Activated naive CD8-positive, alpha-beta T cell treated with anti-CD3 and anti-CD28 coated beads, Interleukin-2, amount 50 U/mL, for 24 hours (primary cell): ENCODE measurements at regions not wholly inside any gene's neighbourhood (a gene's known extent, or its start where the extent isn't known, plus 50 kb on each side); places are given as distances from the start of the nearest gene placed in this dataset.

Experiments
- ATAC-seq: fragments of 150-1000 bp; cut with Tn5 transposase; one replicate; pipeline ENCODE4 v1.10.0; 2021
- DNase-seq: peaks from one replicate; pipeline ENCODE4 v3.0.0; 2021
- H3K27ac Mint-ChIP-seq: one replicate; pipeline ENCODE4 v1.8.0; 2021; ENCODE audit warnings: mild to moderate bottlenecking, mixed read lengths
- H3K27me3 Mint-ChIP-seq: one replicate; pipeline ENCODE4 v1.8.0; 2021; ENCODE audit warnings: mixed read lengths
- H3K36me3 Mint-ChIP-seq: one replicate; pipeline ENCODE4 v1.8.0; 2021; ENCODE audit warnings: low read depth, mixed read lengths
- H3K4me1 Mint-ChIP-seq: one replicate; pipeline ENCODE4 v1.8.0; 2021; ENCODE audit warnings: mixed read lengths
- H3K4me3 Mint-ChIP-seq: one replicate; pipeline ENCODE4 v1.8.0; 2021; ENCODE audit warnings: mild to moderate bottlenecking, moderate library complexity, mixed read lengths
- H3K9me3 Mint-ChIP-seq: one replicate; pipeline ENCODE4 v1.8.0; 2021; ENCODE audit warnings: mixed read lengths

- no peak for DNase-seq
- Mint-ChIP-seq H3K9me3 (no peaks in the 10 kb centered on the region), H3K4me3 (no peak overlapping the region), H3K4me1 (peaks cover 38% of the 10 kb centered on the region), H3K27ac (no peak overlapping the region), H3K36me3 (no peaks in the 10 kb centered on the region), H3K27me3 (no peaks in the 10 kb centered on the region)
- no peak for ATAC-seq
Observed at GRCh38 chr1:228935198-228935663, 200.0 kb downstream of the RHOU start.

- ATAC-seq = no peak
- DNase-seq = peak; percentile 7
- no peak overlapping the region for H3K27ac Mint-ChIP-seq
- H3K36me3 Mint-ChIP-seq = no peaks in the 10 kb centered on the region
- H3K27me3 Mint-ChIP-seq = no peaks in the 10 kb centered on the region
- no peak overlapping the region for H3K4me3 Mint-ChIP-seq
- H3K9me3 Mint-ChIP-seq = no peaks in the 10 kb centered on the region
- H3K4me1 Mint-ChIP-seq = peaks cover 38% of the 10 kb centered on the region
Observed at GRCh38 chr1:228935855-228936727, 200.8 kb downstream of the RHOU start.

- no peak for DNase-seq
- Mint-ChIP-seq H3K27ac (no peak overlapping the region), H3K4me1 (peaks cover 38% of the 10 kb centered on the region), H3K9me3 (no peaks in the 10 kb centered on the region), H3K27me3 (no peaks in the 10 kb centered on the region), H3K36me3 (no peaks in the 10 kb centered on the region), H3K4me3 (no peak overlapping the region)
- ATAC-seq = no peak
Observed at GRCh38 chr1:228936881-228937280, 201.6 kb downstream of the RHOU start.

- Mint-ChIP-seq H3K27ac (no peak overlapping the region), H3K9me3 (no peaks in the 10 kb centered on the region), H3K36me3 (no peaks in the 10 kb centered on the region), H3K4me3 (no peak overlapping the region), H3K4me1 (peaks cover 38% of the 10 kb centered on the region), H3K27me3 (no peaks in the 10 kb centered on the region)
- ATAC-seq (no peak), DNase-seq (no peak)
Observed at GRCh38 chr1:228937351-228937750, 202.1 kb downstream of the RHOU start.

- Mint-ChIP-seq H3K27ac (peak overlapping the region; percentile 35), H3K4me3 (no peak overlapping the region), H3K36me3 (no peaks in the 10 kb centered on the region), H3K4me1 (peaks cover 38% of the 10 kb centered on the region), H3K9me3 (no peaks in the 10 kb centered on the region), H3K27me3 (no peaks in the 10 kb centered on the region)
- peak; percentile 42 for ATAC-seq
- DNase-seq = no peak
Observed at GRCh38 chr1:228937851-228938536, 202.7 kb downstream of the RHOU start.

- H3K4me1 Mint-ChIP-seq = peaks cover 38% of the 10 kb centered on the region
- no peak overlapping the region for H3K4me3 Mint-ChIP-seq
- H3K9me3 Mint-ChIP-seq = no peaks in the 10 kb centered on the region
- H3K27me3 Mint-ChIP-seq = no peaks in the 10 kb centered on the region
- DNase-seq = peak; percentile 6
- peak; percentile 57 for ATAC-seq
- no peaks in the 10 kb centered on the region for H3K36me3 Mint-ChIP-seq
- peak overlapping the region; percentile 35 for H3K27ac Mint-ChIP-seq
Observed at GRCh38 chr1:228938537-228938901, 203.2 kb downstream of the RHOU start.

- Mint-ChIP-seq H3K9me3 (no peaks in the 10 kb centered on the region), H3K27me3 (no peaks in the 10 kb centered on the region), H3K4me1 (peaks cover 38% of the 10 kb centered on the region), H3K36me3 (no peaks in the 10 kb centered on the region), H3K27ac (no peak overlapping the region), H3K4me3 (no peak overlapping the region)
- DNase-seq (no peak), ATAC-seq (no peak)
Observed at GRCh38 chr1:228939001-228939691, 203.9 kb downstream of the RHOU start.

- Mint-ChIP-seq H3K4me3 (no peak overlapping the region), H3K4me1 (peaks cover 38% of the 10 kb centered on the region), H3K27me3 (no peaks in the 10 kb centered on the region), H3K27ac (no peak overlapping the region), H3K36me3 (no peaks in the 10 kb centered on the region), H3K9me3 (no peaks in the 10 kb centered on the region)
- DNase-seq (no peak), ATAC-seq (no peak)
Observed at GRCh38 chr1:228939881-228940392, 204.7 kb downstream of the RHOU start.

GRCh38 chr1:228940526-228940925, 205.2 kb downstream of the RHOU start:
- Mint-ChIP-seq H3K4me3 (no peak overlapping the region), H3K27me3 (no peaks in the 10 kb centered on the region), H3K27ac (no peak overlapping the region), H3K36me3 (no peaks in the 10 kb centered on the region), H3K4me1 (peaks cover 38% of the 10 kb centered on the region), H3K9me3 (no peaks in the 10 kb centered on the region)
- ATAC-seq = no peak
- DNase-seq = no peak

GRCh38 chr1:228940926-228941325, 205.6 kb downstream of the RHOU start:
- Mint-ChIP-seq H3K27ac (no peak overlapping the region), H3K27me3 (no peaks in the 10 kb centered on the region), H3K9me3 (no peaks in the 10 kb centered on the region), H3K36me3 (no peaks in the 10 kb centered on the region), H3K4me3 (no peak overlapping the region), H3K4me1 (peaks cover 34% of the 10 kb centered on the region)
- ATAC-seq = no peak
- DNase-seq = no peak

- Mint-ChIP-seq H3K27ac (no peak overlapping the region), H3K4me1 (peaks cover 27% of the 10 kb centered on the region), H3K36me3 (no peaks in the 10 kb centered on the region), H3K4me3 (no peak overlapping the region), H3K27me3 (no peaks in the 10 kb centered on the region), H3K9me3 (no peaks in the 10 kb centered on the region)
- DNase-seq (no peak), ATAC-seq (no peak)
Observed at GRCh38 chr1:228941666-228942065, 206.4 kb downstream of the RHOU start.

GRCh38 chr1:228943436-228943835, 208.2 kb downstream of the RHOU start:
- H3K9me3 Mint-ChIP-seq = no peaks in the 10 kb centered on the region
- H3K4me1 Mint-ChIP-seq = peaks cover 9% of the 10 kb centered on the region
- H3K27ac Mint-ChIP-seq = no peak overlapping the region
- H3K4me3 Mint-ChIP-seq = no peak overlapping the region
- ATAC-seq (no peak), DNase-seq (no peak)
- H3K36me3 Mint-ChIP-seq = no peaks in the 10 kb centered on the region
- no peaks in the 10 kb centered on the region for H3K27me3 Mint-ChIP-seq

- ATAC-seq (no peak), DNase-seq (no peak)
- Mint-ChIP-seq H3K27me3 (no peaks in the 10 kb centered on the region), H3K4me3 (no peak overlapping the region), H3K9me3 (no peaks in the 10 kb centered on the region), H3K4me1 (peaks cover 1% of the 10 kb centered on the region), H3K36me3 (no peaks in the 10 kb centered on the region), H3K27ac (no peak overlapping the region)
Observed at GRCh38 chr1:228944296-228944695, 209.0 kb downstream of the RHOU start.

- H3K4me1 Mint-ChIP-seq = no peaks in the 10 kb centered on the region
- ATAC-seq = no peak
- no peak for DNase-seq
- H3K27me3 Mint-ChIP-seq = no peaks in the 10 kb centered on the region
- H3K4me3 Mint-ChIP-seq = no peak overlapping the region
- no peak overlapping the region for H3K27ac Mint-ChIP-seq
- H3K36me3 Mint-ChIP-seq = no peaks in the 10 kb centered on the region
- H3K9me3 Mint-ChIP-seq = no peaks in the 10 kb centered on the region
Observed at GRCh38 chr1:228944935-228945371, 209.7 kb downstream of the RHOU start.
